Fibroblast of upper back skin (primary cell): ENCODE measurements at regions not wholly inside any gene's neighbourhood (a gene's known extent, or its start where the extent isn't known, plus 50 kb on each side); places are given as distances from the start of the nearest gene placed in this dataset.
"Not testable (repeated sequence)": the region's sequence is repeated elsewhere in the genome, so short reads cannot be mapped to it uniquely, and the experiment has no call there.

Experiments used
- DNase-seq: peaks from one replicate; pipeline ENCODE4 v3.0.0-alpha.2; 2013

GRCh38 chr18:57951999-57952774 lies 91.8 kb upstream of the NEDD4L start:
- no peak for DNase-seq

- no peak for DNase-seq
These were observed 92.8 kb upstream of the NEDD4L start for GRCh38 chr18:57951117-57951796.

- peak; percentile 16 for DNase-seq
These were observed 93.5 kb upstream of the NEDD4L start for GRCh38 chr18:57950542-57950941.

- not testable (repeated sequence) for DNase-seq
These were observed 94.7 kb upstream of the NEDD4L start for GRCh38 chr18:57949335-57949734.

- DNase-seq, result no peak
These were observed 96.9 kb upstream of the NEDD4L start for GRCh38 chr18:57947117-57947516.

- peak; percentile 21 for DNase-seq
These were observed 100.3 kb upstream of the NEDD4L start for GRCh38 chr18:57943723-57944122.

- DNase-seq, result no peak
These were observed 101.5 kb upstream of the NEDD4L start for GRCh38 chr18:57942493-57942892.

- DNase-seq, result no peak
These were observed 102.1 kb upstream of the NEDD4L start for GRCh38 chr18:57941841-57942489.

- no peak for DNase-seq
These were observed 103.8 kb upstream of the NEDD4L start for GRCh38 chr18:57940166-57940660.

- DNase-seq, result not testable (repeated sequence)
These were observed 109.7 kb upstream of the NEDD4L start for GRCh38 chr18:57934375-57934774.

- DNase-seq, result no peak
These were observed 113.0 kb upstream of the NEDD4L start for GRCh38 chr18:57931038-57931437.

GRCh38 chr18:57930476-57930875 lies 113.5 kb upstream of the NEDD4L start:
- DNase-seq, result no peak

- DNase-seq, result no peak
These were observed 114.1 kb upstream of the NEDD4L start for GRCh38 chr18:57929922-57930321.

GRCh38 chr18:57928466-57928865 lies 115.6 kb upstream of the NEDD4L start:
- DNase-seq, result no peak

- DNase-seq, result no peak
These were observed 116.5 kb upstream of the NEDD4L start for GRCh38 chr18:57927511-57927910.

- peak; percentile 65 for DNase-seq
These were observed 118.3 kb upstream of the NEDD4L start for GRCh38 chr18:57925706-57926105.

- DNase-seq, result no peak
These were observed 120.4 kb upstream of the NEDD4L start for GRCh38 chr18:57923611-57924010.

GRCh38 chr18:57922885-57923284 lies 119.8 kb upstream of the ATP8B1 start:
- DNase-seq, result no peak

GRCh38 chr18:57921708-57922107 lies 118.6 kb upstream of the ATP8B1 start:
- peak; percentile 40 for DNase-seq

- no peak for DNase-seq
These were observed 116.9 kb upstream of the ATP8B1 start for GRCh38 chr18:57920036-57920435.

- no peak for DNase-seq
These were observed 115.5 kb upstream of the ATP8B1 start for GRCh38 chr18:57918601-57919000.

- no peak for DNase-seq
These were observed 113.6 kb upstream of the ATP8B1 start for GRCh38 chr18:57916684-57917083.

GRCh38 chr18:57915865-57916582 lies 112.9 kb upstream of the ATP8B1 start:
- no peak for DNase-seq
